Stimulated activated CD8-positive, alpha-beta memory T cell treated with anti-CD3 and anti-CD28 coated beads, Interleukin-4, amount 100 ng/mL, for 48 hours (primary cell): ENCODE measurements at regions not wholly inside any gene's neighbourhood (a gene's known extent, or its start where the extent isn't known, plus 50 kb on each side); places are given as distances from the start of the nearest gene placed in this dataset.

Experiments
- DNase-seq: peaks from one replicate; pipeline ENCODE4 v3.0.0-alpha.2; 2020

- no peak for DNase-seq
These were observed 263.8 kb downstream of the LOXHD1 start for GRCh38 chr18:46393230-46393629.

GRCh38 chr18:46393961-46394360 lies 263.1 kb downstream of the LOXHD1 start:
- no peak for DNase-seq

- no peak for DNase-seq
These were observed 261.2 kb downstream of the LOXHD1 start for GRCh38 chr18:46395795-46396194.

GRCh38 chr18:46397174-46397573 lies 259.8 kb downstream of the LOXHD1 start:
- DNase-seq, result no peak

- no peak for DNase-seq
These were observed 259.0 kb downstream of the LOXHD1 start for GRCh38 chr18:46398005-46398404.

- DNase-seq, result no peak
These were observed 258.4 kb downstream of the LOXHD1 start for GRCh38 chr18:46398625-46399024.

GRCh38 chr18:46399303-46399702 lies 257.7 kb downstream of the LOXHD1 start:
- no peak for DNase-seq

GRCh38 chr18:46400449-46400848 lies 256.6 kb downstream of the LOXHD1 start:
- no peak for DNase-seq

GRCh38 chr18:46401486-46402070 lies 255.4 kb downstream of the LOXHD1 start:
- DNase-seq, result no peak

- DNase-seq, result no peak
These were observed 254.6 kb downstream of the LOXHD1 start for GRCh38 chr18:46402396-46402795.

- DNase-seq, result no peak
These were observed 254.1 kb downstream of the LOXHD1 start for GRCh38 chr18:46402945-46403344.

- no peak for DNase-seq
These were observed 251.0 kb downstream of the LOXHD1 start for GRCh38 chr18:46405832-46406538.

- no peak for DNase-seq
These were observed 250.5 kb downstream of the LOXHD1 start for GRCh38 chr18:46406539-46406932.

- no peak for DNase-seq
These were observed 249.4 kb downstream of the LOXHD1 start for GRCh38 chr18:46407486-46408166.

- no peak for DNase-seq
These were observed 248.6 kb downstream of the LOXHD1 start for GRCh38 chr18:46408334-46408987.

GRCh38 chr18:46411191-46411828 lies 245.7 kb downstream of the LOXHD1 start:
- DNase-seq, result no peak

- DNase-seq, result no peak
These were observed 244.9 kb downstream of the LOXHD1 start for GRCh38 chr18:46411867-46412690.

- no peak for DNase-seq
These were observed 244.1 kb downstream of the LOXHD1 start for GRCh38 chr18:46412916-46413315.

GRCh38 chr18:46413684-46414083 lies 243.3 kb downstream of the LOXHD1 start:
- DNase-seq, result no peak

- DNase-seq, result no peak
These were observed 242.2 kb downstream of the LOXHD1 start for GRCh38 chr18:46414863-46415262.

GRCh38 chr18:46415532-46416252 lies 241.3 kb downstream of the LOXHD1 start:
- DNase-seq, result no peak
